Esophagus muscularis mucosa (tissue), 4 donors: ENCODE measurements at regions not wholly inside any gene's neighbourhood (a gene's known extent, or its start where the extent isn't known, plus 50 kb on each side); places are given as distances from the start of the nearest gene placed in this dataset.

ENCODE experiments used
- DNase-seq: peaks from one replicate; pipeline ENCODE4 v3.0.0-alpha.2; 2017; ENCODE audit errors: extremely low spot score
- H3K27ac ChIP-seq, 4 donors: fragments of 200-600 bp; sonication (generic); replicated peaks in 1 of 4; 1 replicate in 3 of 4; 2 replicates in 1 of 4; pipeline ENCODE4 v1.5.1; 2016 to 2019; ENCODE audit warnings: mild to moderate bottlenecking in 1 of 4
- H3K27me3 ChIP-seq, 4 donors: fragments of 200-600 bp; sonication (generic); one replicate each; pipeline versions ENCODE4 v1.5.1 to v1.6.0; 2016 to 2019
- H3K36me3 ChIP-seq, 4 donors: fragments of 200-600 bp; sonication (generic); one replicate each; pipeline ENCODE4 v1.5.1; 2016 to 2019
- H3K4me1 ChIP-seq, 4 donors: fragments of 200-600 bp; sonication (generic); one replicate each; pipeline ENCODE4 v1.5.1; 2016 to 2019
- H3K4me3 ChIP-seq, 4 donors: fragments of 200-600 bp; sonication (generic); 1 replicate in 2 of 4; 2 replicates in 2 of 4; pipeline ENCODE4 v1.5.1; 2016 to 2019; ENCODE audit warnings: mild to moderate bottlenecking in 4 of 4, moderate library complexity in 1 of 4
- H3K9me3 ChIP-seq, 4 donors: fragments of 200-600 bp; sonication (generic); 1 replicate in 3 of 4; 2 replicates in 1 of 4; pipeline ENCODE4 v1.5.1; 2016 to 2019
- EP300 ChIP-seq: sonication (generic); formaldehyde crosslinking; IDR thresholded peaks from one replicate; pipeline ENCODE4 v1.6.1; 2017; ENCODE audit warnings: antibody characterized with exemption
- POLR2A ChIP-seq: fragments of 450-650 bp; IDR thresholded peaks from one replicate; pipeline ENCODE4 v1.6.1; 2017; ENCODE audit warnings: antibody characterized with exemption, moderate library complexity, mild to moderate bottlenecking, low read depth
- POLR2AphosphoS5 ChIP-seq, 2 donors: sonication (generic); formaldehyde crosslinking; IDR thresholded peaks; one replicate each; pipeline ENCODE4 v1.6.1; 2017; ENCODE audit warnings: antibody characterized with exemption in 2 of 2
- WGBS: methylation state at CpG from one replicate; pipeline ENCODE4 v1.1.5; 2018; 5-methylcytosine and 5-hydroxymethylcytosine counted together
- intact Hi-C: fragments of 100-400 bp; cut with DNase I; formaldehyde crosslinking; loops from one replicate; pipeline ENCODE4 v1.15.1; 2023
- TF ChIP-seq, protein P1 (sequence below), 3 experiments: fragments of 200-600 bp in 2 of 3; fragments of 450-650 bp in 1 of 3; sonication (generic) in 2 of 3; IDR thresholded peaks; one replicate each; pipeline ENCODE4 v1.5.1; 2017 to 2019; ENCODE audit warnings: antibody characterized with exemption in 3 of 3, mild to moderate bottlenecking in 2 of 3, moderate library complexity in 1 of 3

DNA sequence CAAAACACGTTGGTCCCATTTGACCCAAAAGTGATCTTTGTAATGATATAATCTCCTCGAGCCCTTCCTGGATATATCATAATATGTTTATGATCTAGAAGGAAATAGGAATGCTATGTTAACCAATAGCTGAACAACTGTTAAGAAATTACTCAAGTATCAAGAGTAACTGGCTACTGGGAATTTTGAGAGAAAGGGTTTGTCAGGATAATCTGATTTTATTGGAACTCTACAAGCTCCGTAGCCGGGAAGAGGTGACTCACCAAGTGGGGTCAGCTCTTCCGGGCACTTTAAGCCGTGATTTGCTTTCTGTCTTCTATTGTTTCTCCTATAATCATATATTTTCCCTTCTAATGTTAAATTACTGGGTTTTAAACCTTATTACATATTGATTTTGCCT is 250.5 kb upstream of the POGK start:
- no peaks in the 10 kb centered on the region for H3K9me3 ChIP-seq
- H3K27me3 ChIP-seq = no peaks in the 10 kb centered on the region
- TF ChIP-seq POLR2AphosphoS5 (IDR thresholded peaks at IDR 0.05) (no peak), POLR2A (no peak), EP300 (no peak)
- TF ChIP-seq, protein P1, sequence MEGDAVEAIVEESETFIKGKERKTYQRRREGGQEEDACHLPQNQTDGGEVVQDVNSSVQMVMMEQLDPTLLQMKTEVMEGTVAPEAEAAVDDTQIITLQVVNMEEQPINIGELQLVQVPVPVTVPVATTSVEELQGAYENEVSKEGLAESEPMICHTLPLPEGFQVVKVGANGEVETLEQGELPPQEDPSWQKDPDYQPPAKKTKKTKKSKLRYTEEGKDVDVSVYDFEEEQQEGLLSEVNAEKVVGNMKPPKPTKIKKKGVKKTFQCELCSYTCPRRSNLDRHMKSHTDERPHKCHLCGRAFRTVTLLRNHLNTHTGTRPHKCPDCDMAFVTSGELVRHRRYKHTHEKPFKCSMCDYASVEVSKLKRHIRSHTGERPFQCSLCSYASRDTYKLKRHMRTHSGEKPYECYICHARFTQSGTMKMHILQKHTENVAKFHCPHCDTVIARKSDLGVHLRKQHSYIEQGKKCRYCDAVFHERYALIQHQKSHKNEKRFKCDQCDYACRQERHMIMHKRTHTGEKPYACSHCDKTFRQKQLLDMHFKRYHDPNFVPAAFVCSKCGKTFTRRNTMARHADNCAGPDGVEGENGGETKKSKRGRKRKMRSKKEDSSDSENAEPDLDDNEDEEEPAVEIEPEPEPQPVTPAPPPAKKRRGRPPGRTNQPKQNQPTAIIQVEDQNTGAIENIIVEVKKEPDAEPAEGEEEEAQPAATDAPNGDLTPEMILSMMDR (IDR thresholded peaks at IDR 0.05) = no peak
- H3K4me1 ChIP-seq = no peaks in the 10 kb centered on the region
- DNase-seq = no peak
- H3K4me3 ChIP-seq = no peak overlapping the region
- no peaks in the 10 kb centered on the region for H3K36me3 ChIP-seq
- H3K27ac ChIP-seq = no peak overlapping the region
- WGBS = 82% methylated on average over 6 of the region's 6 CpGs
- intact Hi-C loops = no loop called here

DNA sequence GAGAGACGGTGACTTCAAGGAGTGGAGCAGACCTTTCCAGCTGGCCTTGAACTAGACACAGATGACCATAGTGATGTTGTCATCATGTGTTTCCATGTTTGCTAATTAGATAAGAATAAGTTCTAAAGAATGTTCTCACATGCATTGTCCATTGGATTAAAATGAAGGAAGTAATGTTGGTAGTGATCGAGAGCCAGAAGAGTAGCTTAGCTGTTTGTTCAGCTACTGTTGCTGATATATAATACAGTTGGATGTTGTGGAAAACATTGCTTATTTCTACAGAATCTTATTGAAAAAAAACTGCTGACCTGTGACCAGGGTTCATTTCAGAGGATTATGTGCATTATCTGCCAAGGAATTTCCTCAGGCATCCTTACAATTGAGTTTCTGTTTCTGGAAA is 249.1 kb upstream of the POGK start:
- Histone ChIP-seq H3K27ac (no peak overlapping the region), H3K4me3 (no peak overlapping the region), H3K4me1 (no peaks in the 10 kb centered on the region), H3K36me3 (no peaks in the 10 kb centered on the region), H3K9me3 (no peaks in the 10 kb centered on the region), H3K27me3 (no peaks in the 10 kb centered on the region)
- no peak for DNase-seq
- TF ChIP-seq EP300 (no peak), POLR2A (no peak), POLR2AphosphoS5 (IDR thresholded peaks at IDR 0.05) (no peak)
- TF ChIP-seq, protein P1 (IDR thresholded peaks at IDR 0.05) = no peak
- intact Hi-C loops = no loop called here
- WGBS = 87% methylated on average over 2 of the region's 2 CpGs

DNA sequence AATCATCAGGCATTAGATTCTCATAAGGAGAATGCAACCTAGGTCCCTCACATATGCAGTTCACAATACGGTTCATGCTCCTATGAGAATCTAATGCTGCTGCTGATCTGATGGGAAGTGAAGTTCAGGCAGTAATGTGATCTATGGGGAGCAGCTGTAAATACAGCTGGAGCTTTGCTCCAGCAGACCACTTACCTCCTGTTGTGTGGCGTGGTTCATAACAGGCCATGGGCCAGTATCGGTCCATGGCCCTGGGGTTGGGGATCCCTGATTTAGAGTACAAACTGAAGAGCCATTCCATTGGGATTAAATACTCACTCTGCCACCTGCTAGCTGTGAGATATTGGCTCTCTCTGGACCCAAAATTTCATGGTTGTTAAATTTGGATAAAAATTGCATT is 244.6 kb upstream of the POGK start:
- Histone ChIP-seq H3K27me3 (no peaks in the 10 kb centered on the region), H3K4me1 (no peaks in the 10 kb centered on the region), H3K36me3 (no peaks in the 10 kb centered on the region), H3K4me3 (no peak overlapping the region), H3K9me3 (no peaks in the 10 kb centered on the region), H3K27ac (no peak overlapping the region)
- intact Hi-C loops = no loop called here
- no peak for DNase-seq
- 88% methylated on average over 3 of the region's 3 CpGs for WGBS
- TF ChIP-seq EP300 = no peak
- no peak for TF ChIP-seq POLR2AphosphoS5 (IDR thresholded peaks at IDR 0.05)
- TF ChIP-seq POLR2A = no peak
- TF ChIP-seq, protein P1 (IDR thresholded peaks at IDR 0.05) = no peak

DNA sequence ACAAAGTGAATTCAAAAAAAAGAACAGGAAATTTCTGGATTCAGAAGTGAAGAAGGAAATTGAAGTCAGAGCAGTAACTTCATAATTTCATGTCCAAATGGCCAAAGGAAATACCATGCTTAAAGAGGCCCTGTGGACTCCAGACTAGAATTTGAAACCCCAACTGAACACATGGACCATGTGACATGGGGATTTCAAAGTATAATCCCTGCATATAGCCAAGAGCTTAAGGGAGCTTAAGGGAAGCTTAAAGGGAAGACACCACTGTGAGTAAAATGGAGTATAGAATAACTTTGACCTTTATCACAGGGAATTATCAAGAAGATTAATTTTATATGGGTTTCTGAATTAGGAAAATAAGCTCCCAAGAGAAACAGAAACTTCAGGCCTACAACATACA is 241.8 kb upstream of the POGK start:
- DNase-seq = no peak
- Histone ChIP-seq H3K4me1 (no peaks in the 10 kb centered on the region), H3K27ac (no peak overlapping the region), H3K36me3 (no peaks in the 10 kb centered on the region), H3K27me3 (no peaks in the 10 kb centered on the region), H3K4me3 (no peak overlapping the region), H3K9me3 (no peaks in the 10 kb centered on the region)
- intact Hi-C loops = no loop called here
- TF ChIP-seq POLR2AphosphoS5 (IDR thresholded peaks at IDR 0.05) (no peak), POLR2A (no peak), EP300 (no peak)
- TF ChIP-seq, protein P1 (IDR thresholded peaks at IDR 0.05) = no peak

DNA sequence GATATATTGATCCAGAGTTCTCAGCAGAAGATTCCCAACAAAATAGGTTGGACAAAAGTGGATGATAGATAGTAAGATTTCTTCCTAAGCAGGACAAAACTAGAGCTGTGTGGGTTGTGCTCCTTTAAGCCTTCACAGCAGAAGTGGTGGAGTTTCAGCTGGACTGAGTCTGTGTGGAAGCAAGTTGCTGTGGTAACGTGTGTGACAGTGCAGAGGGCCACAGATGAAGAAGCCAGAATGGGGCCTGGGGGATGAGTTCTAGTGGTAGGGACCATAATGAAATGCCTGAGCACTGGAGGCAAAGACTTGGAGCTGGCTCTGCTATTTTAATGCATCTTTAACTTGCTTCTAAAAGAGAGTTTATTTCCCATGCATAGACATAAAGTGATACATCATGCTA is 238.7 kb upstream of the POGK start:
- Histone ChIP-seq H3K27me3 (no peaks in the 10 kb centered on the region), H3K27ac (no peak overlapping the region), H3K36me3 (no peaks in the 10 kb centered on the region), H3K4me3 (no peak overlapping the region), H3K4me1 (peaks cover 0 to 1% (median 0%) of the 10 kb centered on the region in 4 donors), H3K9me3 (no peaks in the 10 kb centered on the region)
- TF ChIP-seq POLR2A = no peak
- TF ChIP-seq, protein P1 (IDR thresholded peaks at IDR 0.05) = no peak
- TF ChIP-seq EP300 = no peak
- no peak for TF ChIP-seq POLR2AphosphoS5 (IDR thresholded peaks at IDR 0.05)
- 0% methylated on average over 1 of the region's 1 CpG for WGBS
- DNase-seq = no peak
- intact Hi-C loops = no loop called here
